Dermis blood vessel endothelial cell (primary cell): ENCODE measurements at regions not wholly inside any gene's neighbourhood (a gene's known extent, or its start where the extent isn't known, plus 50 kb on each side); places are given as distances from the start of the nearest gene placed in this dataset.
"Not testable (repeated sequence)": the region's sequence is repeated elsewhere in the genome, so short reads cannot be mapped to it uniquely, and the experiment has no call there.

ENCODE experiments used
- DNase-seq: peaks from one replicate; pipeline ENCODE4 v3.0.0; 2010

DNA sequence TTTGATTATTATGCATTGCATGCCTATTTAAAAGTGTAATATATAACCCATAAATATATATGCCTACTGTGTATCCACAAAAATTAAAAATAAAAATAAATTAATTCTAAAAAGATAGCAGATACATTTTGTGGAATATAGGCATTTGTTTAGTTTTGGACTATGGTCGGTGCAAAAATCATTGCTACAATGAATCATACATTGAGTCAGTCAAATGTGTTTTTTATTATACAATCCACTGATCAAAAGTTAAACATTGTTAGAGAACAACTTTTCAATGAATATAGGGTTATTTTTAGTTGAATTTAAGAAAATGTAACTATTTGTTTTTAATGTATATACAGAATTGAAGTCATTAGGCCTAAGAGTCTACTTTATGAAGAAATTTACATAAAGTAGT, 885.9 kb downstream of the EFNA5 start:
- no peak for DNase-seq

GRCh38 chr5:106780355-106780754, 890.4 kb downstream of the EFNA5 start:
- no peak for DNase-seq

GRCh38 chr5:106776515-106776914, 894.2 kb downstream of the EFNA5 start:
- not testable (repeated sequence) for DNase-seq

DNA sequence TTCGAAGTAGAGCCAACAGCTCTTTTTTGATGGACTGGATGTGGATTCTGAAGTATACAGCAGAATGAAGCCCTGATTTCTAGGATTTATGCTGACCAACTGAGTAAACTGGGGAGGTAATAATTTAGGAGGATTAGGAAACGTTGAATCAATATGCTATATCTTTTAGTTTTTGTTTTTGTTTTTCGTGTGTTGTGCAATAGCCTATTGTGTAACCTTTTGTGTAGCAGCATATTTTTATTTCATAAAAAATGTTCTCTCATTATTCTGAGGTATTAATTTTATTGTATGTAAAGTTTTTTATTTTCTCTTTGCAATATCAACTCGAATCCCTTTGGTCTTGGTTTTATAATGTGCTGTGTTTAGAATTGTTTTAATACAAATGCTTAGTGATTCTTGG, 902.3 kb downstream of the EFNA5 start:
- no peak for DNase-seq

GRCh38 chr5:106766916-106767315, 903.8 kb downstream of the EFNA5 start:
- no peak for DNase-seq

DNA sequence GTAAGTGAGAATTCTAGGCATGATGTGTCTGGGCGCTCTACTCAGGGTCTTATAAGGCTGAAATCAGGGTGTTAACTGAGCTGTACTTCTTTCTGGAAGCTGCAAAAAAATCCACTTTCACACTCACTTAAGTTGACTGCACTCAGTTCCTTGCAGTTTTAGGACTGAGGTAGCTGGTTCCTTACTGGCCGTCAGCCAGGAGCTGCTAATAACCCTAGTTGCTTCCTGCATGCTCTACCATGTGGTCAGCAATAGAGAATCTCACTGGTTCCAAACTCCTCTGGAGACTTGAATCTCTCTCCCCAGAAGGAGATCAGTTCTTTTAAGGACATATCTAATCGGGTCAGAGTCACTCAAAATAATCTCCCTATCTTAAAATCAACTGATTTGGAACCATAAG, 911.2 kb downstream of the EFNA5 start:
- DNase-seq, result no peak

DNA sequence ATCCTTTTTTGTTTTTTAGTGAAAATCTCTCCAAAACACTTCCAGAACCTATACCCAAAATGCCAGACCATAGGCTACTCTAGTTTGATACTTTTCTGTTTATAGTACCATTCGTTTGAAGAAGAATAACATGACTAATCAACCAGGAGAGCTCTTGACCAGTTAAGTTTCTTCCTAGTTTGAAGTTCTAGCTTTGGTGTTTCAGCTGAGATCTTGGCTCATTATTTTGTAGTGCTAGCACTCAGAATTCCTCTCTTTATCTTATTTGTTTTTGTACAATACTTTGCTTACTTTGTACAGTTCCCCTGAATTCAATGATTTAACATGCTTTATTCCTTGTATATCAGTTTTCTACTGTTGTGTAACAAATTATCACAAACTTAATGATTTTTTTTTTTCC, 911.6 kb downstream of the EFNA5 start:
- DNase-seq, result no peak

GRCh38 chr5:106757672-106758071, 913.1 kb downstream of the EFNA5 start:
- no peak for DNase-seq

DNA sequence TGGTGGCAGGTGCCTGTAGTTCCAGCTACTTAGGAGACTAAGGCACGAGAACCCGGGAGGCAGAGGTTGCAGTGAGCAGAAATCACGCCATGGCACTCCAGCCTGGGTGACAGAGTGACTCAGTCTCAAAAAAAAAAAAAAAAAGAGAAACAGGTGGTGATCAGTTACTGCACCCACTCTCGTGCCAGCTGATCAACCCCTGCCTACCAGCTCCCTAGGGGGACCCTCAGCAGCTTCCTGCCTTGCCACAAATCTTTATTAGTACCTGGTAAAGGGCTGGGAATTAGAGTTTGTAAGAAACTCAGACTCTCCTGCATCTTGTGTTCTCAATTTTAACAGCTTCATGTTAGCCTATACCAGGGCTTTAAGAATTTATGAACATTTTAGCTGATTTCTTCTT, 914.9 kb downstream of the EFNA5 start:
- no peak for DNase-seq

- no peak for DNase-seq
These were observed 915.7 kb downstream of the EFNA5 start for GRCh38 chr5:106755066-106755465.

- no peak for DNase-seq
These were observed 920.9 kb downstream of the EFNA5 start for GRCh38 chr5:106749826-106750225.

DNA sequence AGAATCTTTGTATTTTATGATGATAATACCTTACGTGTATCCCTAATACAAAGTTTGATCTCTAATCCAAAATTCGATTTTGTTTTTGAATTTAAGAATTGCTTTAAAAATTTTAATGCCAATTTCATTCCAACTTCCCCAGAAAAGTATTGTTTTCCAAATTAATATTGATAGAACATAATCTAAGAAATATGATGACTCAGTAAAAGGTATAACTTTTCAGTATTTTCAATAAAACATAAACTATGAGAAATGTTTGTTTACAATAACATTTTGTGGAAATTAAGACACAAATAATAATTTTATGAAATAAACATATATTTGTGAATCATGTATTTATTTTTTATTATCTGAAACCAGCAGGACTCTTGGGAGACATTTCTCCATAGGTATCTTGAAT, 931.6 kb downstream of the EFNA5 start:
- DNase-seq, result no peak

GRCh38 chr5:106737111-106737510, 933.6 kb downstream of the EFNA5 start:
- peak; percentile 5 for DNase-seq

DNA sequence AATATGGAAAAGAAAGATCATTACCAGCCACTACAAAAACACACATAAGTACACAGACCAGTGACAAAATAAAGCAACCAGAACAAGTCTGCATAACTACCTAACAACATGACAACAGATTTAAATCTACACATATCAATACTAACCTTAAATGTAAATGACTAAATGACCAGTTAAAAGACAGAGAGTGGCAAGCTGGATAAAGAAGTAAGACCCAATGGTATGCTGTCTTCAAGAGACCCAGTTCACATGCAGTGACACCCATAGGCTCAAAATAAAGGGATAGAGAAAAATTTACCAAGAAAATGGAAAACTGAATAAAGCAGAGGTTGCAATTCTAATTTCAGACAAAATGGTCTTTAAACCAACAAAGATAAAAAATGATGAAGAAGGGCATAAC, 938.1 kb downstream of the EFNA5 start:
- DNase-seq, result no peak

- DNase-seq, result no peak
These were observed 939.8 kb downstream of the EFNA5 start for GRCh38 chr5:106730912-106731311.

GRCh38 chr5:106730506-106730905, 940.2 kb downstream of the EFNA5 start:
- no peak for DNase-seq

DNA sequence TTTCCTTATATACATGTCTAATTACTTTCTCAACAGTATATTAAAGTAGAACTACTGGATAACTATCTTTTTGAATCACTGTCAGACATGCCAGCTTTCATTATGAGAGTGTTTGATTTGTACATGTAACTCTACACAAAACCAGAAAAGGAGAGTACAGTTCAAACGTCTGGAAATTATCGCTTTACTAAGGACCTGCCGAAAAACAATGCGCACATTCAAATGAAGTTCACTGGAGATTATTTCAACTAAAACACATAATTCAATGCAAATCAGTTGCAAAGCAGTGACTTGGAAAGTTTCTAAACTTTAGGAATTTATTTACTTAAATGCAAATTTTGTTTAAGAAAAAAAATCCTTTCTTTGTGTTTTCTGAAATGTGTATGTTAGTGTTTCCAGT, 942.5 kb downstream of the EFNA5 start:
- DNase-seq, result no peak

- no peak for DNase-seq
These were observed 943.7 kb downstream of the EFNA5 start for GRCh38 chr5:106727071-106727470.

DNA sequence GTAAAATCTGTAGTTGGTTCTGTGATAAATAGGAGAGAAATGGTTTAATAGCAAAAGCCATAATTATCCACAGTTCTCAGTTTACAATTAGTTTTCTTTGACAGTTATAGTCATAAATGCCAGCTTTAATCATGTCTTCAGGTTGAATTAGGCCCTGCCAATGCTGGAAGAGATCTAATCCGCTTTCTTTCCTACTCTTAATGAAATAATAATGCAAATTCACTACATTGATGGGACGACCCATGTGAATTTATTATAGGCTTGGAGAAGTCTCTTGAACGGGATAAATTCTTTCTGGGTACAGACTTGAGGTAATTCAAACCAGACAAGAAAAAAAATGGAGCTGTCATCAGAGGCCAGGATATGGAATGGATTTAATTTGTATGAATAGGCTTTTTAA, 950.4 kb downstream of the EFNA5 start:
- DNase-seq, result no peak

GRCh38 chr5:106699796-106700195, 970.9 kb downstream of the EFNA5 start:
- DNase-seq, result no peak

GRCh38 chr5:106699198-106699597, 971.5 kb downstream of the EFNA5 start:
- no peak for DNase-seq

GRCh38 chr5:106698169-106698568, 972.6 kb downstream of the EFNA5 start:
- no peak for DNase-seq

- no peak for DNase-seq
These were observed 979.0 kb downstream of the EFNA5 start for GRCh38 chr5:106691701-106692100.

- no peak for DNase-seq
These were observed 980.2 kb downstream of the EFNA5 start for GRCh38 chr5:106690585-106690984.

DNA sequence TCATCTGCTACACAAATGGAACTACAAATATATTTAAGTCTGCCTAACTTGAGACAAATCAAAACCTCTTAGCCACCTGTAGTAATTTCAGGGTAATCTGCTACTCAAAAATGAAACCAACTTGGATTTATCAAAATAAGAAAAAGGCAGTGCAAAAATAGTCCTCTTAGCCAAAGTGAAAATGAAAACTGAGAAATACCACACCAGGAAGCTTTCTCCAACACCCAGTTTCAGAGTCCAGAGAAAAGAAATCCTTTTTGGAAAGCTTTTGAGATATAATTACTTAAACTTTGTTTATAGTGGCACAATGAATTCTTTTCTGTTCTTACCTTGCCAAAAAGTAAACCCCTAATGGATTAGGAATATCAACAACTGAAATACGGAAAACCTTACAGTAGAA, 990.4 kb downstream of the EFNA5 start:
- no peak for DNase-seq

DNA sequence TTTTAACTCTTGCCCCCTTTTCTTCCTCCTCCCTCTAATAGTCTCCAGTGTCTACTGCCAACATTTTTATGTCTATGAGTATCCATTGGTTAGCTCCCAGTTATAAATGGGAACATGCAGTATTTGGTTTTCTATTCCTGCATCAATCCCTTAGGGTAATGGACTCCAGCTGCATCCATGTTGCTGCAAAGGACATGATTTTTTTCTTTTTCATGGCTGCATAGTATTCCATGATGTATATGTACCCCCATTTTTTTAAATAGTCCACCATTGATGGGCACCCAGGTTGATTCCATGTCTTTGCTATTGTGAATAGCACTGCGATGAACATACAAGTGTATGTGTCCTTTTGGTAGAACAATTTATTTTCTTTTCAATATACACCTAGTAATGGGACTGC, 993.7 kb downstream of the EFNA5 start:
- no peak for DNase-seq
